ENCODE measurements at regions not wholly inside any gene's neighbourhood (a gene's known extent, or its start where the extent isn't known, plus 50 kb on each side); places are given as distances from the start of the nearest gene placed in this dataset.
A peak's percentile ranks its signal among the peaks of the same experiment; 100 is the strongest.

DNA sequence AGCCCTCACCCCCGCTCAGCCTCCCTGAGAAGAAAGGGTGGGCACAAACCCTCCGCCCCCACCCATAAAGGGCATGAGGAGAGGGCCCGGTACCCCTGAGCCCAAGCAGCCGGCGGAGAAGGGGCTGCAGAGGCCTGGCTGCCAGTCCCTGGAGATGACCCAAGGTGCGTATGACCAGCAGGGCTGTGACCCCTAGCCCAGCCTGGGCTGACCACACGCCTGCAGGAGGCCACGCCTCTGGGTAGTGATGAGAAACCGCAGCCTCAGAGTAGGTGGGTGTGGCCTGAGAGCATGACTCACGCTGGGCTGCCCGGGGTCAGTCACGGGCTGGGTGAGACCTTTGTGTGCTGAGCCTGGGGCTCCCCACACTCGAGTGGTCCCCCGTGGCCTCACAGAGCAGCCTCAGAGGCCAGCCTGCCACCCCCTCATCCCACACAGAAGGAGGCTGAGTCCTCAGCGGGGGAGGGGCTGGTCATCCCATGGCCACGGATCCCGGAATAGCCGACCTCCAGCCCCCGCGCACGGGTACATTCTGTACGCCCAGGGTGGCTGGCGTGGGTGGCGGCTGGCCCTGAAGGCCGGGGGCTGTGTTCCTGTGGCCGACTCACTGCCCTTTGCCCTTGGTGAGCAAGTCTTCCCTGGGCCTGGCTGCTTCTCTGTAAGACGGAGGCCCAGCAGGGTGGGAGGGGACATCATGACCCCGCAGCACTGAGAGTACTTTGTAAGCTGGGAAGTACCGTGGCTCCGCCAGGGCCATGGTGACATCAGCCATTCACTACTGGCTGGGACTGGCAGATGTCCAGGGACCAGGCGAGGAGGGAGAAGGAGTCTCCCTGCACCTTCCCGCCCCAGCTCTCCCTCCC is 110.8 kb upstream of the OTOS start:
- peak; percentile 91 for ATAC-seq (ENCODE audit: low FRiP score)
- DNase-seq (ENCODE audit: low spot score) = peak; percentile 80
- TF ChIP-seq, protein P1, sequence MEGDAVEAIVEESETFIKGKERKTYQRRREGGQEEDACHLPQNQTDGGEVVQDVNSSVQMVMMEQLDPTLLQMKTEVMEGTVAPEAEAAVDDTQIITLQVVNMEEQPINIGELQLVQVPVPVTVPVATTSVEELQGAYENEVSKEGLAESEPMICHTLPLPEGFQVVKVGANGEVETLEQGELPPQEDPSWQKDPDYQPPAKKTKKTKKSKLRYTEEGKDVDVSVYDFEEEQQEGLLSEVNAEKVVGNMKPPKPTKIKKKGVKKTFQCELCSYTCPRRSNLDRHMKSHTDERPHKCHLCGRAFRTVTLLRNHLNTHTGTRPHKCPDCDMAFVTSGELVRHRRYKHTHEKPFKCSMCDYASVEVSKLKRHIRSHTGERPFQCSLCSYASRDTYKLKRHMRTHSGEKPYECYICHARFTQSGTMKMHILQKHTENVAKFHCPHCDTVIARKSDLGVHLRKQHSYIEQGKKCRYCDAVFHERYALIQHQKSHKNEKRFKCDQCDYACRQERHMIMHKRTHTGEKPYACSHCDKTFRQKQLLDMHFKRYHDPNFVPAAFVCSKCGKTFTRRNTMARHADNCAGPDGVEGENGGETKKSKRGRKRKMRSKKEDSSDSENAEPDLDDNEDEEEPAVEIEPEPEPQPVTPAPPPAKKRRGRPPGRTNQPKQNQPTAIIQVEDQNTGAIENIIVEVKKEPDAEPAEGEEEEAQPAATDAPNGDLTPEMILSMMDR (IDR thresholded peaks at IDR 0.05) = no peak

DNA sequence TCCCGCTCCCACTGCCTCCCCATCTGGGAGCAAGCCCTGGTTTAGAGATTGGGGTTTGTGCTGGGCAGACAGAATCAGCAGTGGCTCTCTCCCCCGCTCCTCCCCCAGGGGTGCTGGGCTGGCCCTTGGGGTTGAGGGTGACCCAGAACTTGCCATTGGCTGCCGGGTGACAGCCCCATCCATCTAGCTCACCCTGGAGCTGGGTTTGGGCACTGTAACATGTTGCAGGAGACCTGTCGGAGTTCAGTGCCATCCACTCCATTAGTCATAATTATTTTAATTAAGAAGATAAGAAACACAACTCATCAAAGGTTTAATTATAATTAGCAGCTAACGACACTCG is 111.4 kb upstream of the OTOS start:
- ATAC-seq (ENCODE audit: low FRiP score) (no peak), DNase-seq (ENCODE audit: low spot score) (no peak)
- TF ChIP-seq, protein P1 (IDR thresholded peaks at IDR 0.05) = no peak

DNA sequence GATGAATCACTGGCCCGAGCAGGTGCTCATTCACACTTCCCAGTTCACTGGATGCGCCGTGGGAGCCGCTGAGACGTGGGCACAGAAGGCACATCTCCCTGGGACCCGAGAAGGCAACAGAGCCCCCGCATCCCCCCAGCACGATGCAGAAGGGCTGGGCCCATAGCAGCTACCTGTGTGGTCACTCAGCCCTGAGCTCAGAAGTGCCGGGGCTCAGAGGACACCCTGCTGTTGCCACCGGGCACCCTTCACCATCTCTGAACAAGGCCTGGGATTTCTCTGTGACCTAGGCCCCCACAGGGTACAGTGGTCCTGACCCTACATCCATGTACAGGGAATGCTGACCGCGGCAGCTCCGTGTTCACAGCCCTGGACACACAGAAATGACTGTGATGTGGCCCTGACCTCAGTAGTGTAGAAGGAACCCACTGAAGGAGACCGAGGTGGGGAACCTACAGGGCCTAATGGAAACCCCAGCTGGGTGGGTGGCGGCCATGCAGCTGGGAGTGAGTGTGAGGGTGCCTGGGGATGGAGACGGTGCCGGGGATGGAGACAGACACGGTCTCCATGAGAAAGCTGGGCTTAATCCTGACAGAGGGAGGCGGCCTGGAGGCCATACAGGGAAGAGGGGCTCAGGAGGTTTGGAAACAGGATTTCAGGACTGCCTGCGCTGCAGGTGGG is 111.9 kb upstream of the OTOS start:
- no peak for ATAC-seq (ENCODE audit: low FRiP score)

DNA sequence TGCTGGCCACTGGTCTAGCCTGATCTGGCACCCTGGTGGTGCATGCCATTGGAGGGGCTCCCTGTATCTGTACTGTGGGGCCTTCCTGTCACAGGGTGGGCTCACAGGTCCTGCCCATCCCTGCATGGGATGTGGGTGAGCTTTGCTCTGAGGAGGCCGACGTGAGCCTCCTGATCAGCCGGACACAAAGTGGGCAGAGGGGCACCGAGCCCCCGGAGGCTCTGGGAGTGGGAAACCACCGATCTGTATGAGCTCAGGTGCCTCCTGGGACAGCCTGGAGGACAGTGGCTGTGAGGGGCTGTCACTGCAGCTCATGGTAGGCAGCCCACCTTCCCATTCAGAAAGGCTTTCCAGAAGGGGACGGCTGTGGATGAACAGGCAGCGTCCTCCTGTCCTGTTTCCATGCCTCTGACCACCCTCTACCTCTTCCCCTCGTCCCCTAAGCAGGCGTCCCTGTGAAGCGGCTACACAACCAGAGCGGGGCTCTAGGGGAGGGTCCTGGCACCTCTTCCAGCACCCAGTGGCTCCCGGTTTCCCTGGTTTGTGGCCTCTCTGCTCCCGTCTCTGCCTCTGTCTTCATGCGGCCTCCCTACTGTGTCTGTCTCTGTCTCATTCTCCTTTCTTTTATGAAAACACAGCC is 112.5 kb upstream of the OTOS start:
- DNase-seq (ENCODE audit: low spot score) (no peak), ATAC-seq (ENCODE audit: low FRiP score) (no peak)
- TF ChIP-seq, protein P1 (IDR thresholded peaks at IDR 0.05) = no peak

More for the DNA sequence above, 111.9 kb upstream of the OTOS start:
- DNase-seq (ENCODE audit: low spot score) = no peak
- TF ChIP-seq, protein P1 (IDR thresholded peaks at IDR 0.05) = no peak

DNA sequence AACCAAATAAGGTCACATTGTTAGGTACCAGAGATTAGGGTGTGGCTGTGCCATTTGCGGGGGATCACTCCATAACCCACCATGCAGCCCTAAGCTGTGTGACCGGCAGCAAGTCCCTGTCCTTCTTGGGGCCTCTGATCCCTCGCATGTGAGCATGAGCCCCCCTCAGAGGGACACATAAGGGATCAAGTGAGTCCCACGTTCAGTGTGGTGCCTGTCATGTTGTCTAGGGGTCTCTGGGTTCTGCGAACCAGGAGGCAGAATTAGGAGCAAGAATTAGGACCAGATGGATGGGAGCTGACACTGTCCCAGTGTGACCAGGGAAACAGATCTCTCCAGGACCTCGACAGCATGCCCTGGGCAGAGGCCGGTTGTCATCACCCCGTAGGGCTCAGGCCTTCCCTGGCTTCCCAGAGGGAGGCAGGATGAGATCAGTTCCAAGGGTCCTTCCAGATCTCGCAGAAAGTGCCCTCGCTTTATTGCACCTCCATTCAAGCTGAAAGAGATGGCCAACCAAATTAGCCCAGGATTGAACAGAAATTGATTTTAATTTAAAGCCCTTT is 113.2 kb upstream of the OTOS start:
- TF ChIP-seq, protein P1 (IDR thresholded peaks at IDR 0.05) = no peak
- DNase-seq (ENCODE audit: low spot score) (no peak), ATAC-seq (ENCODE audit: low FRiP score) (no peak)

DNA sequence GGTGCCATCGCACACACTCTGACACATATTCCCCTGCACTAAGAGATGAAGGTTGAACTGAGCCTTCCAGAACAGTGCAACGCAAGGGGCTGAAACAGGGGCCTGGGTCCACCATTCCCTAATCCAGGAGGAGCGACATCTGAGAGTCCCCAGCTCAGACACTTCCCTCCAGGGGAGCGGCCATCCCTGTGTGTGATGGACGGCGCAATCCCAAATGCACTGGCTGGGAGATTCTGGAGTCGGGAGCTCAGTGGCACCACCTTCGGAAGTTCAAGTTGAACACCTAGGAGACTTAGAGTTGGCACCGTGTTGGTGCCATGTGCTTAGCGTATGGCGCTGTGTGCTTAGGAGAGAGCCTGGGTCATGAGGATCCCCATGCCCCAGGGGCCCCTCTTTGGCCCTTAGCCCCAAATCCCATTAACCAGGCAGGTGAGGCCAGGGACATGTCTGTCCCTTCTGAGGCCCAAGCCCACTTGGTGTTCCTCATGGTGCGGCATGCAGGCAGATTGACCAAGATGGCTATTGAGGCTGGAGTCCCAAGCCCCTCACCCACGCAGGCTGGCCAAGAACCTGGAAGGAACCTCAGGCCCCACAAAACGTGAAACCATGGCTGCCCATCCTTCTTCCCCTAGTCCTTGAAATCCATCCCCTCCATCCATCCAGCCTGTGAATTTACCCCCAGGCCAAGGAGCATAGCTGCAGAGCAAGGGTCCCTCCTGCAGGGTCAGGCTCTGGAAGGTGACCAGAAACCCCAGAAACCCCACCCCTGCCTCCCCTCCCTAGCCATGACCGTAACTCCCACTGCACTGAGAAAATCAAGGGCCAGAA is 114.1 kb upstream of the OTOS start:
- ATAC-seq (ENCODE audit: low FRiP score) = no peak
- TF ChIP-seq, protein P1 (IDR thresholded peaks at IDR 0.05) = no peak
- DNase-seq (ENCODE audit: low spot score) = no peak

Data from omental fat pad (tissue), 3 donors.